Tibial nerve (tissue), 4 donors: ENCODE measurements at regions not wholly inside any gene's neighbourhood (a gene's known extent, or its start where the extent isn't known, plus 50 kb on each side); places are given as distances from the start of the nearest gene placed in this dataset.

Source experiments
- DNase-seq, 2 donors: peaks; one replicate each; pipeline ENCODE4 v3.0.0-alpha.2; 2019; ENCODE audit warnings: low spot score in 2 of 2
- H3K27ac ChIP-seq, 4 donors: fragments of 200-600 bp; sonication (generic) in 3 of 4; one replicate each; pipeline ENCODE4 v1.5.1; 2017 to 2019; ENCODE audit warnings: mild to moderate bottlenecking in 1 of 4
- H3K27me3 ChIP-seq, 2 donors: fragments of 200-600 bp; sonication (generic) in 1 of 2; one replicate each; pipeline versions ENCODE4 v1.5.1 to v1.6.0; 2017 to 2019
- H3K36me3 ChIP-seq, 3 donors: fragments of 200-600 bp; sonication (generic); one replicate each; pipeline ENCODE4 v1.5.1; 2018 to 2019
- H3K4me1 ChIP-seq, 4 donors: fragments of 200-600 bp; sonication (generic) in 3 of 4; one replicate each; pipeline ENCODE4 v1.5.1; 2017 to 2019
- H3K4me3 ChIP-seq, 4 donors: fragments of 200-600 bp; sonication (generic) in 3 of 4; one replicate each; pipeline ENCODE4 v1.5.1; 2017 to 2019; ENCODE audit warnings: mild to moderate bottlenecking in 1 of 4, moderate library complexity in 1 of 4
- H3K9me3 ChIP-seq, 4 donors: fragments of 200-600 bp; sonication (generic) in 3 of 4; one replicate each; pipeline ENCODE4 v1.5.1; 2017 to 2019
- EP300 ChIP-seq, 2 donors: sonication (generic); formaldehyde crosslinking; IDR thresholded peaks; one replicate each; pipeline ENCODE4 v1.6.1; 2017; ENCODE audit warnings: antibody characterized with exemption in 2 of 2, mild to moderate bottlenecking in 1 of 2
- POLR2A ChIP-seq, 2 donors: fragments of 450-650 bp; IDR thresholded peaks; one replicate each; pipeline ENCODE4 v1.6.1; 2017; ENCODE audit warnings: antibody characterized with exemption in 2 of 2, mild to moderate bottlenecking in 2 of 2, moderate library complexity in 2 of 2
- WGBS, 2 donors: methylation state at CpG; one replicate each; pipeline ENCODE4 v1.1.5; 2018; 5-methylcytosine and 5-hydroxymethylcytosine counted together
- TF ChIP-seq, protein P1 (sequence below), 5 experiments: fragments of 200-600 bp in 3 of 5; fragments of 450-650 bp in 2 of 5; sonication (generic) in 3 of 5; IDR thresholded peaks; one replicate each; pipeline ENCODE4 v1.5.1; 2016 to 2019; ENCODE audit warnings: antibody characterized with exemption in 5 of 5, mild to moderate bottlenecking in 3 of 5, moderate library complexity in 2 of 5

- H3K27me3 ChIP-seq = no peaks in the 10 kb centered on the region
- no peaks in the 10 kb centered on the region for H3K4me1 ChIP-seq
- TF ChIP-seq EP300 (IDR thresholded peaks at IDR 0.05) (no peak), POLR2A (IDR thresholded peaks at IDR 0.05) (no peak)
- TF ChIP-seq, protein P1, sequence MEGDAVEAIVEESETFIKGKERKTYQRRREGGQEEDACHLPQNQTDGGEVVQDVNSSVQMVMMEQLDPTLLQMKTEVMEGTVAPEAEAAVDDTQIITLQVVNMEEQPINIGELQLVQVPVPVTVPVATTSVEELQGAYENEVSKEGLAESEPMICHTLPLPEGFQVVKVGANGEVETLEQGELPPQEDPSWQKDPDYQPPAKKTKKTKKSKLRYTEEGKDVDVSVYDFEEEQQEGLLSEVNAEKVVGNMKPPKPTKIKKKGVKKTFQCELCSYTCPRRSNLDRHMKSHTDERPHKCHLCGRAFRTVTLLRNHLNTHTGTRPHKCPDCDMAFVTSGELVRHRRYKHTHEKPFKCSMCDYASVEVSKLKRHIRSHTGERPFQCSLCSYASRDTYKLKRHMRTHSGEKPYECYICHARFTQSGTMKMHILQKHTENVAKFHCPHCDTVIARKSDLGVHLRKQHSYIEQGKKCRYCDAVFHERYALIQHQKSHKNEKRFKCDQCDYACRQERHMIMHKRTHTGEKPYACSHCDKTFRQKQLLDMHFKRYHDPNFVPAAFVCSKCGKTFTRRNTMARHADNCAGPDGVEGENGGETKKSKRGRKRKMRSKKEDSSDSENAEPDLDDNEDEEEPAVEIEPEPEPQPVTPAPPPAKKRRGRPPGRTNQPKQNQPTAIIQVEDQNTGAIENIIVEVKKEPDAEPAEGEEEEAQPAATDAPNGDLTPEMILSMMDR (IDR thresholded peaks at IDR 0.05) = no peak
- 92 to 95% methylated on average over 1 of the region's 1 CpG for WGBS, 2 donors
- H3K4me3 ChIP-seq = no peak overlapping the region
- H3K27ac ChIP-seq = no peak overlapping the region
- H3K36me3 ChIP-seq = no peaks in the 10 kb centered on the region
- no peaks in the 10 kb centered on the region for H3K9me3 ChIP-seq
- no peak for DNase-seq
These were observed 420.4 kb upstream of the MIS18BP1 start for GRCh38 chr14:45673420-45673819.

GRCh38 chr14:45664668-45665356 is 411.8 kb upstream of the MIS18BP1 start:
- no peak for DNase-seq
- peaks cover 0 to 5% (median 0%) of the 10 kb centered on the region in 4 donors for H3K9me3 ChIP-seq
- no peaks in the 10 kb centered on the region for H3K36me3 ChIP-seq
- no peaks in the 10 kb centered on the region for H3K4me1 ChIP-seq
- no peaks in the 10 kb centered on the region for H3K27me3 ChIP-seq
- no peak overlapping the region for H3K27ac ChIP-seq
- whole genome bisulfite sequencing, 2 donors = 80 to 86% methylated on average over 7 of the region's 7 CpGs
- H3K4me3 ChIP-seq = no peak overlapping the region
- TF ChIP-seq, protein P1 (IDR thresholded peaks at IDR 0.05) = no peak
- TF ChIP-seq POLR2A (IDR thresholded peaks at IDR 0.05) (no peak), EP300 (IDR thresholded peaks at IDR 0.05) (no peak)

- H3K27me3 ChIP-seq = no peaks in the 10 kb centered on the region
- WGBS, 2 donors = 52 to 57% methylated on average over 4 of the region's 4 CpGs
- TF ChIP-seq, protein P1 (IDR thresholded peaks at IDR 0.05) = no peak
- TF ChIP-seq POLR2A (IDR thresholded peaks at IDR 0.05) (no peak), EP300 (IDR thresholded peaks at IDR 0.05) (no peak)
These were observed 405.9 kb upstream of the MIS18BP1 start for GRCh38 chr14:45658917-45659299.

DNA sequence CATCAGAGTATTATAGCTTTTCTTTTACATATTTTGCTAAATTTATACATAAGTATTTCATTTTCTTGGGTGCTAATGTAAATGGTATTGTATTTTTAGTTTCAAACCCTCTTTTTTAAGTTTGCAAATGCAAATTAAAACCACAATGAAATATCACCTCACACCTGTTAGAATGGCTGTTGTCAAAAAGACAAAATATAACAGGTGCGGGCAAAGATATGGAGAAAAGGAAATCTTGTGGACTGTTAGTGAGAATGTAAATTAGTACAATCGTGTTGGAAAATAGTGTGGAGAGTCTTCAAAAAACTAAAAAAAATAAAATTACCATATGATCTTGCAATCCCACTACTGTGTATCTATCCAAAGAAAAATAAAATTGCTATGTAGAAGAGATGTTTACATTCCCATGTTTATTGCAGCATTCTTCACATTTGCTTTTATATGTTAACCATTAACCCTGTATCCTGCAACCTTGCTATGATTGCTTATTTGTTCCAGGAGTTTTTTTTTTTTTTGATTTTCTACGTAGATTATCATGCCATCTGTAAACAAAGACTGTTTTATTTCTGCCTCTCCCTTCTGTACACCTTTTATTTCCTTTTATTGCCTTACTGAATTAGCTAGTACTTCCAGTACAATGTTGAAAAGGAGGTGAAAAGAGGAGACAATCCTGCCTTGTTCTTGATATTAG is 405.4 kb upstream of the MIS18BP1 start:
- 68 to 69% methylated on average over 3 of the region's 3 CpGs for WGBS, 2 donors
- no peak for DNase-seq

More at GRCh38 chr14:45658917-45659299, 405.9 kb upstream of the MIS18BP1 start:
- DNase-seq = no peak
- Histone ChIP-seq H3K4me1 (no peaks in the 10 kb centered on the region), H3K9me3 (no peaks in the 10 kb centered on the region), H3K4me3 (no peak overlapping the region), H3K27ac (no peak overlapping the region), H3K36me3 (no peaks in the 10 kb centered on the region)

GRCh38 chr14:45651890-45652289 is 398.9 kb upstream of the MIS18BP1 start:
- TF ChIP-seq, protein P1 (IDR thresholded peaks at IDR 0.05) = no peak
- TF ChIP-seq EP300 (IDR thresholded peaks at IDR 0.05) (no peak), POLR2A (IDR thresholded peaks at IDR 0.05) (no peak)
- no peaks in the 10 kb centered on the region for H3K27me3 ChIP-seq
- H3K4me3 ChIP-seq = no peak overlapping the region
- H3K9me3 ChIP-seq = no peaks in the 10 kb centered on the region
- H3K27ac ChIP-seq = no peak overlapping the region
- H3K36me3 ChIP-seq = no peaks in the 10 kb centered on the region
- no peaks in the 10 kb centered on the region for H3K4me1 ChIP-seq
- WGBS, 2 donors = 64 to 69% methylated on average over 2 of the region's 2 CpGs
- no peak for DNase-seq

More for the DNA sequence above, 405.4 kb upstream of the MIS18BP1 start:
- no peaks in the 10 kb centered on the region for H3K4me1 ChIP-seq
- H3K9me3 ChIP-seq = no peaks in the 10 kb centered on the region
- TF ChIP-seq EP300 (IDR thresholded peaks at IDR 0.05) = no peak
- TF ChIP-seq, protein P1 (IDR thresholded peaks at IDR 0.05) = no peak
- TF ChIP-seq POLR2A (IDR thresholded peaks at IDR 0.05) = no peak
- no peak overlapping the region for H3K27ac ChIP-seq
- no peaks in the 10 kb centered on the region for H3K27me3 ChIP-seq
- no peak overlapping the region for H3K4me3 ChIP-seq
- H3K36me3 ChIP-seq = no peaks in the 10 kb centered on the region
